ENCODE measurements at regions not wholly inside any gene's neighbourhood (a gene's known extent, or its start where the extent isn't known, plus 50 kb on each side); places are given as distances from the start of the nearest gene placed in this dataset.

GRCh38 chr6:71414486-71414885 lies 125.9 kb downstream of the OGFRL1 start:
- H3K9me3 Mint-ChIP-seq (ENCODE audit: unreplicated experiment) = no peaks in the 10 kb centered on the region
- CTCF ChIA-PET = interaction anchor here (0.6 kb wide), 1 partner anchor 463 kb away, joined by 4 read pairs; no protein-coding TSS in a partner anchor
- intact Hi-C loops (cut with micrococcal nuclease) = no loop called here
- no peaks in the 10 kb centered on the region for H3K27me3 Mint-ChIP-seq (ENCODE audit: insufficient read depth, unreplicated experiment)
- no peak overlapping the region for H3K27ac Mint-ChIP-seq (ENCODE audit: low read depth, unreplicated experiment)
- H3K4me3 Mint-ChIP-seq (ENCODE audit: unreplicated experiment) = no peak overlapping the region
- BruUV-seq (replicated peaks) = no TSS peak
- no peak for TF ChIP-seq CTCF (IDR thresholded peaks at IDR 0.05; ENCODE audit: unreplicated experiment)
- POLR2A ChIA-PET = no interaction called here
- DNase-seq (ENCODE audit: unreplicated experiment) = no peak
- peaks cover 23% of the 10 kb centered on the region for H3K36me3 Mint-ChIP-seq (ENCODE audit: insufficient read depth, unreplicated experiment)
- peaks cover 18% of the 10 kb centered on the region for H3K4me1 Mint-ChIP-seq (ENCODE audit: insufficient read depth, unreplicated experiment)

GRCh38 chr6:71419217-71420094 lies 130.8 kb downstream of the OGFRL1 start:
- ChIA-PET POLR2A (interaction anchor here (0.7 to 2.3 kb wide), 13 partner anchors 10 to 1017 kb away, joined by 3 to 43 read pairs (median 8); no protein-coding TSS in a partner anchor), CTCF (interaction anchor here (0.6 to 1.4 kb wide), 4 partner anchors 9 to 735 kb away, joined by 3 read pairs; no protein-coding TSS in a partner anchor)
- peaks cover 12% of the 10 kb centered on the region for H3K36me3 Mint-ChIP-seq (ENCODE audit: insufficient read depth, unreplicated experiment)
- H3K4me3 Mint-ChIP-seq (ENCODE audit: unreplicated experiment) = peak overlapping the region; percentile 69
- peak overlapping the region; percentile 63 for H3K27ac Mint-ChIP-seq (ENCODE audit: low read depth, unreplicated experiment)
- no peaks in the 10 kb centered on the region for H3K9me3 Mint-ChIP-seq (ENCODE audit: unreplicated experiment)
- DNase-seq (ENCODE audit: unreplicated experiment) = no peak
- BruUV-seq (replicated peaks) = no TSS peak
- H3K27me3 Mint-ChIP-seq (ENCODE audit: insufficient read depth, unreplicated experiment) = no peaks in the 10 kb centered on the region
- intact Hi-C loops (cut with micrococcal nuclease) = loop anchor here (1.0 to 2.0 kb wide), 3 partner anchors 33 to 91 kb away; no protein-coding TSS in a partner anchor
- peaks cover 12% of the 10 kb centered on the region for H3K4me1 Mint-ChIP-seq (ENCODE audit: insufficient read depth, unreplicated experiment)
- no peak for TF ChIP-seq CTCF (IDR thresholded peaks at IDR 0.05; ENCODE audit: unreplicated experiment)

- Mint-ChIP-seq H3K4me1 (ENCODE audit: insufficient read depth, unreplicated experiment) (peaks cover 12% of the 10 kb centered on the region), H3K9me3 (ENCODE audit: unreplicated experiment) (no peaks in the 10 kb centered on the region), H3K36me3 (ENCODE audit: insufficient read depth, unreplicated experiment) (peaks cover 7% of the 10 kb centered on the region), H3K27me3 (ENCODE audit: insufficient read depth, unreplicated experiment) (no peaks in the 10 kb centered on the region), H3K4me3 (ENCODE audit: unreplicated experiment) (peak overlapping the region; percentile 69), H3K27ac (ENCODE audit: low read depth, unreplicated experiment) (peak overlapping the region; percentile 63)
- intact Hi-C loops (cut with micrococcal nuclease) = loop anchor here (1.0 to 2.0 kb wide), 3 partner anchors 34 to 90 kb away; no protein-coding TSS in a partner anchor
- ChIA-PET POLR2A (interaction anchor here (0.6 to 2.3 kb wide), 13 partner anchors 8 to 67 kb away, joined by 3 to 43 read pairs (median 5); no protein-coding TSS in a partner anchor), CTCF (interaction anchor here (0.6 to 1.4 kb wide), 4 partner anchors 10 to 735 kb away, joined by 3 read pairs; no protein-coding TSS in a partner anchor)
- no peak for TF ChIP-seq CTCF (IDR thresholded peaks at IDR 0.05; ENCODE audit: unreplicated experiment)
- peak; percentile 32 for DNase-seq (ENCODE audit: unreplicated experiment)
- no TSS peak for BruUV-seq (replicated peaks)
These were observed 131.6 kb downstream of the OGFRL1 start for GRCh38 chr6:71420095-71420692.
